ENCODE measurements at regions not wholly inside any gene's neighbourhood (a gene's known extent, or its start where the extent isn't known, plus 50 kb on each side); places are given as distances from the start of the nearest gene placed in this dataset.

DNA sequence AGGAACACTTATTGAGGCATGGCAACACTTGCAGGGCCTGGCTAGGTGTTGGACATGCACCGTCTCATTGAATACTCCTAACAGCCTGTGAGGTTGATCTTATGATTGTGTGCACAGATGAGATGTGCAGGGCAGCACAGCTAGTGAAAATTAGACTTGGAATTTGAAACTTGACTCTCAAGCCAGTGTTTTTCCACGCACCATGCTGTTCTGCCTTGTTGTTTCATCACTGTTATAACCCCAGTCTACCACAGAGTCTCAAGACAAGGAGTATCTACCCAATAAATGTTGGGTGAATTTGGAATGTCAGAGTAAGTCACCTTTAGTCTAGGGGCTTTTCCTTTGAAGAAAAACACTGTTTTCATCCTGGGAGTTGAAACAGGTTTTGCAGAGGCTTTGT, 55.8 kb upstream of the LRIG3 start:
- TF ChIP-seq CTCF (conservative IDR thresholded peaks at IDR 0.05) (no peak), ZFX (IDR thresholded peaks at IDR 0.05) (no peak)
